Activated naive CD4-positive, alpha-beta T cell treated with anti-CD3 and anti-CD28 coated beads, Interleukin-2, amount 50 U/mL, for 16 hours (primary cell): ENCODE measurements at regions not wholly inside any gene's neighbourhood (a gene's known extent, or its start where the extent isn't known, plus 50 kb on each side); places are given as distances from the start of the nearest gene placed in this dataset.
"Not testable (repeated sequence)": the region's sequence is repeated elsewhere in the genome, so short reads cannot be mapped to it uniquely, and the experiment has no call there.

ENCODE experiments used
- DNase-seq: peaks from one replicate; pipeline ENCODE4 v3.0.0-alpha.2; 2020

- DNase-seq = no peak
These were observed 120.2 kb upstream of the IGF1R start for GRCh38 chr15:98528046-98528725.

GRCh38 chr15:98529205-98530145 is 118.9 kb upstream of the IGF1R start:
- no peak for DNase-seq

GRCh38 chr15:98530570-98530969 is 117.8 kb upstream of the IGF1R start:
- no peak for DNase-seq

- DNase-seq = no peak
These were observed 116.3 kb upstream of the IGF1R start for GRCh38 chr15:98532063-98532462.

GRCh38 chr15:98536976-98537375 is 111.4 kb upstream of the IGF1R start:
- DNase-seq = no peak

GRCh38 chr15:98537516-98538060 is 110.8 kb upstream of the IGF1R start:
- no peak for DNase-seq

GRCh38 chr15:98541519-98541918 is 106.8 kb upstream of the IGF1R start:
- no peak for DNase-seq

- DNase-seq = no peak
These were observed 105.1 kb upstream of the IGF1R start for GRCh38 chr15:98543237-98543636.

- no peak for DNase-seq
These were observed 102.0 kb upstream of the IGF1R start for GRCh38 chr15:98546329-98546728.

GRCh38 chr15:98547275-98547674 is 101.1 kb upstream of the IGF1R start:
- no peak for DNase-seq

GRCh38 chr15:98547741-98548138 is 100.6 kb upstream of the IGF1R start:
- DNase-seq = peak; percentile 25

- peak; percentile 69 for DNase-seq
These were observed 100.0 kb upstream of the IGF1R start for GRCh38 chr15:98548139-98548971.

- no peak for DNase-seq
These were observed 99.3 kb upstream of the IGF1R start for GRCh38 chr15:98549003-98549402.

GRCh38 chr15:98549741-98550140 is 98.6 kb upstream of the IGF1R start:
- no peak for DNase-seq

GRCh38 chr15:98550363-98550762 is 98.0 kb upstream of the IGF1R start:
- DNase-seq = not testable (repeated sequence)

GRCh38 chr15:98551936-98552562 is 96.3 kb upstream of the IGF1R start:
- DNase-seq = no peak

GRCh38 chr15:98554272-98555172 is 93.8 kb upstream of the IGF1R start:
- DNase-seq = no peak

- DNase-seq = no peak
These were observed 93.2 kb upstream of the IGF1R start for GRCh38 chr15:98555173-98555515.

GRCh38 chr15:98556321-98556720 is 92.0 kb upstream of the IGF1R start:
- DNase-seq = no peak

GRCh38 chr15:98560338-98560737 is 88.0 kb upstream of the IGF1R start:
- no peak for DNase-seq

- DNase-seq = no peak
These were observed 87.0 kb upstream of the IGF1R start for GRCh38 chr15:98561169-98561941.
